K562 (cell line): ENCODE measurements at regions not wholly inside any gene's neighbourhood (a gene's known extent, or its start where the extent isn't known, plus 50 kb on each side); places are given as distances from the start of the nearest gene placed in this dataset.
"Not testable (repeated sequence)": the region's sequence is repeated elsewhere in the genome, so short reads cannot be mapped to it uniquely, and the experiment has no call there.

ENCODE experiments used
- CBFB ChIP-seq: sonication (generic); formaldehyde crosslinking; IDR thresholded peaks from 2 replicates; pipeline ENCODE4 v1.4.0; 2020; ENCODE audit warnings: mild to moderate bottlenecking, missing genetic modification reagents
- CBX8 ChIP-seq: fragments of 200-600 bp; sonication (generic); IDR thresholded peaks from 2 replicates; pipeline ENCODE4 v1.6.1; 2012; ENCODE audit warnings: borderline replicate concordance, mixed run types, low read depth, mild to moderate bottlenecking, moderate library complexity, mixed read lengths, low read length, control low read depth, inconsistent platforms; ENCODE audit not compliant: poor library complexity, severe bottlenecking; ENCODE audit errors: extremely low read depth
- CHD4 ChIP-seq: fragments of 200-600 bp; sonication (generic); IDR thresholded peaks from 3 replicates; pipeline ENCODE4 v1.6.1; 2012; ENCODE audit warnings: low read depth, mild to moderate bottlenecking, mixed read lengths, low read length, inconsistent platforms; ENCODE audit not compliant: insufficient read depth, insufficient replicate concordance, poor library complexity, severe bottlenecking
- CTCF ChIP-seq, 3 experiments: IDR thresholded peaks in 2 of 3; conservative IDR thresholded peaks in 1 of 3; 2 replicates each; pipeline ENCODE4 v1.5.1; 2011 to 2012; ENCODE audit warnings: low read length in 3 of 3, mild to moderate bottlenecking in 3 of 3, control low read depth in 2 of 3, improper control_type of control experiment in 1 of 3, inconsistent platforms in 1 of 3, low read depth in 1 of 3, mixed read lengths in 1 of 3, moderate library complexity in 1 of 3; ENCODE audit not compliant: insufficient read depth in 2 of 3
- E2F5 ChIP-seq: sonication (generic); formaldehyde crosslinking; IDR thresholded peaks from 2 replicates; pipeline ENCODE4 v1.8.0; 2022; ENCODE audit warnings: mild to moderate bottlenecking, missing genetic modification reagents
- E2F8 ChIP-seq: fragments of 450-650 bp; IDR thresholded peaks from 2 replicates; pipeline ENCODE4 v1.7.1; 2018; ENCODE audit warnings: mild to moderate bottlenecking, low read depth; ENCODE audit not compliant: partially characterized antibody
- E4F1 ChIP-seq: fragments of 250-450 bp; sonication (Bioruptor Pico); IDR thresholded peaks from 2 replicates; pipeline ENCODE4 v1.5.0; 2021; ENCODE audit warnings: mild to moderate bottlenecking, borderline replicate concordance
- EHMT2 ChIP-seq: fragments of 450-650 bp; IDR thresholded peaks from 2 replicates; pipeline ENCODE4 v1.6.1; 2018; ENCODE audit warnings: antibody characterized with exemption
- ESRRA ChIP-seq: fragments of 450-650 bp; IDR thresholded peaks from 2 replicates; pipeline ENCODE4 v1.6.1; 2014; ENCODE audit warnings: low read depth, mild to moderate bottlenecking, moderate library complexity, borderline replicate concordance
- FOSL1 ChIP-seq: fragments of 200-800 bp; sonication (Bioruptor generic); conservative IDR thresholded peaks from 2 replicates; pipeline ENCODE4 v1.6.1; 2016; ENCODE audit warnings: missing genetic modification characterization, missing compliant biosample characterization
- POLR2G ChIP-seq: fragments of 200-400 bp; formaldehyde crosslinking; IDR thresholded peaks from 2 replicates; pipeline ENCODE4 v1.6.1; 2017; ENCODE audit warnings: low read depth, mild to moderate bottlenecking, antibody characterized with exemption, low read length, moderate library complexity
- RBM22 ChIP-seq: fragments of 200-400 bp; formaldehyde crosslinking; IDR thresholded peaks from 2 replicates; pipeline ENCODE4 v1.6.1; 2018; ENCODE audit warnings: low read length, low read depth; ENCODE audit not compliant: poor library complexity, severe bottlenecking
- YY1 ChIP-seq, 3 experiments: IDR thresholded peaks; 2 replicates each; pipeline ENCODE4 v1.6.1; 2011; ENCODE audit warnings: low read length in 2 of 3, mild to moderate bottlenecking in 2 of 3, moderate library complexity in 2 of 3, borderline replicate concordance in 1 of 3, control low read depth in 1 of 3, low read depth in 1 of 3; ENCODE audit not compliant: insufficient read depth in 3 of 3, insufficient replicate concordance in 2 of 3, control insufficient read depth in 1 of 3, insufficient read length in 1 of 3; ENCODE audit errors: extremely low read depth in 1 of 3
- ZNF512 ChIP-seq: IDR thresholded peaks from 2 replicates; pipeline ENCODE4 v1.6.1; 2016; ENCODE audit warnings: missing genetic modification characterization, missing compliant biosample characterization

- 0 out of 2 replicates have a peak, but pooled peaks have one; percentile 28 for TF ChIP-seq POLR2G
- TF ChIP-seq RBM22; CBX8; ESRRA; E2F8; CBFB (CRISPR knock-in tag); CHD4; CTCF (IDR thresholded peaks at IDR 0.05 in 2 of 3, conservative IDR thresholded peaks at IDR 0.05 in 1 of 3; ENCODE audit: insufficient read depth in 2 of 3, low read depth in 1 of 3, low read length in 3 of 3); E2F5 (CRISPR knock-in tag); ZNF512; E4F1 (CRISPR knock-in tag); FOSL1 (tag): not testable (repeated sequence)
- TF ChIP-seq YY1 (IDR thresholded peaks at IDR 0.05; ENCODE audit: borderline replicate concordance in 1 of 3, control insufficient read depth in 1 of 3, extremely low read depth in 1 of 3, insufficient read depth in 3 of 3, insufficient read length in 1 of 3, insufficient replicate concordance in 2 of 3, low read depth in 1 of 3, low read length in 2 of 3), result peak in 1 of 3 experiments; percentile 56
- TF ChIP-seq EHMT2, result peak; percentile 52; the same call in 1 of the 2 replicates
Observed at GRCh38 chr7:25743670-25744451, 408.1 kb upstream of the NFE2L3 start.
